ENCODE measurements at regions not wholly inside any gene's neighbourhood (a gene's known extent, or its start where the extent isn't known, plus 50 kb on each side); places are given as distances from the start of the nearest gene placed in this dataset.
"Not testable (repeated sequence)": the region's sequence is repeated elsewhere in the genome, so short reads cannot be mapped to it uniquely, and the experiment has no call there.

- in situ Hi-C loops (cut with MboI; ENCODE audit: low sequenced_read_pairs) = no loop called here
Observed at GRCh38 chr15:59904450-59905135, 99.5 kb upstream of the FOXB1 start.

- in situ Hi-C loops (cut with MboI; ENCODE audit: low sequenced_read_pairs) = no loop called here
Observed at GRCh38 chr15:59896663-59897074, 107.4 kb upstream of the FOXB1 start.

GRCh38 chr15:59894835-59895234 lies 109.3 kb upstream of the FOXB1 start:
- in situ Hi-C loops (cut with MboI; ENCODE audit: low sequenced_read_pairs) = no loop called here

- in situ Hi-C loops (cut with MboI; ENCODE audit: low sequenced_read_pairs) = no loop called here
Observed at GRCh38 chr15:59892985-59893384, 111.1 kb upstream of the FOXB1 start.

GRCh38 chr15:59887870-59888269 lies 116.2 kb upstream of the FOXB1 start:
- in situ Hi-C loops (cut with MboI; ENCODE audit: low sequenced_read_pairs) = not testable (repeated sequence)

DNA sequence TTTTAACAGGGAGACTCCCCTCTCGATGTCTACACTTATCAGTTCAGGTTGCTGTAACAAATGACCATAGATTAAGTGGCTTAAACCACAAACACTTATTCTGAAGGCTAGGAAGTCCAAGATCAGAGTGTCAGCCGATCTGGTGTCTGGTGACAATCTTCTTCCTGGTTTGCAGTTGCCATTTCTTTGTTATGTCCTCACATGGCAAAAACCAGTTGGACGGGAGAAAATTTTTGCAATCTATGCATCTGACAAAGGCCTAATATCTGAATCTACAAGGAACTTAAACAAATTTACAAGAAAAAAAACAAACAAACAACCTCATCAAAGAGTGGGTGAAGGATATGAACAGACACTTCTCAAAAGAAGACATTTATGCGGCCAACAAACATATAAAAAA lies 116.9 kb upstream of the FOXB1 start:
- in situ Hi-C loops (cut with MboI; ENCODE audit: low sequenced_read_pairs) = no loop called here

- in situ Hi-C loops (cut with MboI; ENCODE audit: low sequenced_read_pairs) = no loop called here
Observed at GRCh38 chr15:59886441-59886840, 117.7 kb upstream of the FOXB1 start.

GRCh38 chr15:59885832-59886231 lies 118.3 kb upstream of the FOXB1 start:
- in situ Hi-C loops (cut with MboI; ENCODE audit: low sequenced_read_pairs) = no loop called here

- in situ Hi-C loops (cut with MboI; ENCODE audit: low sequenced_read_pairs) = no loop called here
Observed at GRCh38 chr15:59879506-59880265, 124.4 kb upstream of the FOXB1 start.

GRCh38 chr15:59876140-59876539 lies 128.0 kb upstream of the FOXB1 start:
- in situ Hi-C loops (cut with MboI; ENCODE audit: low sequenced_read_pairs) = no loop called here

GRCh38 chr15:59873644-59874272 lies 130.4 kb upstream of the FOXB1 start:
- in situ Hi-C loops (cut with MboI; ENCODE audit: low sequenced_read_pairs) = no loop called here

DNA sequence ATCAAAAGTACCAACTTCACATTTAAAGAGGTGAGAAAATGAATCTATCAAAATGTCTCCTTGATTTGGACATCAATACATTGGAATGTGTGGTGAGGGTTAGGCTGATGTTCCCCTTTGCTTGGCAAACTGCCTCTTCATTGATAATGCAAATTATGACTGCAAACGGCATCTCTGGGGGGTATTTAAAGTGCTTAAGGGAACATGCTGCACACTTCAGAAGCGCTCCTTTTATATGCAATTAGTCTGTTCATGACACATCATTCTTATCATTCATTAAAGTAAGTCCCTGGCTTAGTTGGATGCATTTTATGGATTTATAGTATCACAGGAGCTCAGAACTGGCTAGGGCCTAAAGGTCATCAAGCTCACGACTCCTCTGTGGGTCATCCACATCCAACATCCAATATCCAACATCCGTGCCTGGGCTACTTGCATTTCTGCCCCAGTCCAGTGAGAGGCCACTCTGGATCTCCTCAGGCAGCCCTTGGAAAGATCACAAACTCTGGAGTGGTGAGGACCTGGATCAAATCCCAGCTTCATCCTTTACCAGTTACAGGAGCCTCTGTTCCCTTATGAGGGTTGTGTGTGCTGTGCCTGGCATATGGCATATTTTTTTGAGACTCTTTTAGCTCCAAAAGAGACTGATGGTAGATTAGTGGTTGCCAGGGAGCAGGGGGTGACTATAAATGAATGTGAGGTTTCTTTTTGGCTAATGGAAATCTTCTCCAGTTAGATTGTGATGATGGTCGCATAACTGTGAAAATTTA lies 136.8 kb upstream of the FOXB1 start:
- in situ Hi-C loops (cut with MboI; ENCODE audit: low sequenced_read_pairs) = no loop called here

GRCh38 chr15:59866642-59867041 lies 137.5 kb upstream of the FOXB1 start:
- in situ Hi-C loops (cut with MboI; ENCODE audit: low sequenced_read_pairs) = no loop called here

- in situ Hi-C loops (cut with MboI; ENCODE audit: low sequenced_read_pairs) = no loop called here
Observed at GRCh38 chr15:59862191-59863155, 141.6 kb upstream of the FOXB1 start.

- in situ Hi-C loops (cut with MboI; ENCODE audit: low sequenced_read_pairs) = no loop called here
Observed at GRCh38 chr15:59847968-59848367, 156.1 kb upstream of the FOXB1 start.

- in situ Hi-C loops (cut with MboI; ENCODE audit: low sequenced_read_pairs) = no loop called here
Observed at GRCh38 chr15:59845942-59846499, 156.9 kb upstream of the BNIP2 start.

- in situ Hi-C loops (cut with MboI; ENCODE audit: low sequenced_read_pairs) = no loop called here
Observed at GRCh38 chr15:59843609-59844008, 154.5 kb upstream of the BNIP2 start.

- in situ Hi-C loops (cut with MboI; ENCODE audit: low sequenced_read_pairs) = no loop called here
Observed at GRCh38 chr15:59841036-59841435, 151.9 kb upstream of the BNIP2 start.

DNA sequence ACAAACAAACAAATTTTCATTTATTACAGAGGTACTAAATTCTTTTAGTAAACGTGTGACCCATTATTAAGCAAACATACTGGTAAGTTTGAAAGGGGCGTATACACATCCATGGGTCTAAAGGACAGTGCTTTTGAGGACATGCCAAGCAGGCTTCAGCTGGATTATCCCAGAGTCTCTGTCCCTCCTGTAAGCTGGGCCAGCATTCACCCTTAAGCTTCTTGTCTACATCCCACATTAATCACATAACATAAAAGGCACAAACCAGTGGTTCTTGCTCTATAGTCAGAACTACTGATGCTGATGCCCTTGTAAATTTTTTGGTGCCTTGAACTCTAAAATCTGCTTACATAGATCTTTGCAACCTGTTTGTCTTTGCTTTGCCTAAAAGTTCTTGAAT lies 150.8 kb upstream of the BNIP2 start:
- in situ Hi-C loops (cut with MboI; ENCODE audit: low sequenced_read_pairs) = no loop called here

DNA sequence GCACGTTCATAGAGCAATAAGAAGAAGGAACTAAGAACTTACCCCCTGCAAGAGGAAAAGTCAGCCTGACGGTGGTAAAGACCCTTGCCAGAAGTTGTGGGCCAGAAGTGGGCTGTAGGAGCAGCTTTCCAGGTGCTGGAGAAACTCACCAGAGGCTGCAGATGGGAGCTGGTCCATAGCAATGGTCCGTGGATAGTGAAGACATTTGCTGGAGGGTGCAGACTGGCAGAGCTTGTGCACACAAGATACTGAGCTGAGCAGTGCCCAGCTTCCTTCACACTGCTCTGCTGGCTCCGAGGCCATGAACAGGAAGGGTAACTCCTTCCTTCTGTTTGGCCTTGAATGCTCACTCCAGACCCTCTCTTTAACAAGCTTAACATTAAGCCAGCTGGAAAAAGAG lies 149.8 kb upstream of the BNIP2 start:
- in situ Hi-C loops (cut with MboI; ENCODE audit: low sequenced_read_pairs) = no loop called here

All from HL-60/S4 treated with retinoic acid at 250 ng/mL for 4 days and 3 days (cell line).